PFSK-1 (cell line): ENCODE measurements at regions not wholly inside any gene's neighbourhood (a gene's known extent, or its start where the extent isn't known, plus 50 kb on each side); places are given as distances from the start of the nearest gene placed in this dataset.

Experiments
- FOXP2 ChIP-seq: optimal IDR thresholded peaks from 2 replicates; pipeline ENCODE3; 2011; ENCODE audit warnings: borderline replicate concordance, control low read depth, inconsistent platforms; ENCODE audit not compliant: insufficient read depth; ENCODE audit errors: extremely low read length, extremely low read depth
- POLR2AphosphoS5 ChIP-seq: IDR thresholded peaks from 2 replicates; pipeline ENCODE4 v1.6.1; 2012; ENCODE audit warnings: low read depth, mild to moderate bottlenecking, control low read depth, low read length, moderate library complexity
- SIN3A ChIP-seq: IDR thresholded peaks from 2 replicates; pipeline ENCODE4 v1.6.1; 2012; ENCODE audit warnings: mild to moderate bottlenecking, low read length, moderate library complexity, borderline replicate concordance; ENCODE audit not compliant: insufficient read depth
- TAF1 ChIP-seq: IDR thresholded peaks from 2 replicates; pipeline ENCODE4 v1.6.1; 2012; ENCODE audit warnings: low read length, control low read depth, borderline replicate concordance; ENCODE audit not compliant: insufficient read depth
- TF ChIP-seq, protein P1 (sequence below), 2 experiments: IDR thresholded peaks; 2 replicates each; pipeline versions ENCODE4 v1.6.1 to v1.8.0; 2011 to 2012; ENCODE audit warnings: low read depth in 2 of 2, low read length in 2 of 2, control low read depth in 1 of 2, inconsistent platforms in 1 of 2, mild to moderate bottlenecking in 1 of 2, moderate library complexity in 1 of 2; ENCODE audit not compliant: insufficient read depth in 1 of 2

DNA sequence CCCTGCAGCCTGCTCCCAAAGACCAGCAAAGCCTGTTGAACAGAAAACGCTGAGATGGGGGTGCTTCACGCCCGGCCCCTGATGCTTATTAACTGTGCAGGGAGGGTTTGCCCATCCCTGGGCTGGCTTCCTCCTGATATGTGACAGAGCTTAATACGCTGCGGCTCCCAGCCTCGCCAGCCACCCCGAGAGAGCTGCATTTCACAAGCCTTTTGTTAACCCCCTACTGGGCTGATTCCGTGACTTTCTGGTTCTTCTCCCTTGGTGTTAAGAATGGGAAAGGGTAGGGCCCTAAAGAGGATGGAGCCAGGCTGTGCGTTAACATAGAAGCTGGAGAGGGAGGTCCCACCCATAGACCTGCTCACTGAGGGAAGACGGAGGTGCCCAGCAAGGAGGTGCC is 211.8 kb downstream of the ENGASE start:
- TF ChIP-seq POLR2AphosphoS5 (no peak), FOXP2 (no peak), SIN3A (no peak), TAF1 (no peak)
- TF ChIP-seq, protein P1, sequence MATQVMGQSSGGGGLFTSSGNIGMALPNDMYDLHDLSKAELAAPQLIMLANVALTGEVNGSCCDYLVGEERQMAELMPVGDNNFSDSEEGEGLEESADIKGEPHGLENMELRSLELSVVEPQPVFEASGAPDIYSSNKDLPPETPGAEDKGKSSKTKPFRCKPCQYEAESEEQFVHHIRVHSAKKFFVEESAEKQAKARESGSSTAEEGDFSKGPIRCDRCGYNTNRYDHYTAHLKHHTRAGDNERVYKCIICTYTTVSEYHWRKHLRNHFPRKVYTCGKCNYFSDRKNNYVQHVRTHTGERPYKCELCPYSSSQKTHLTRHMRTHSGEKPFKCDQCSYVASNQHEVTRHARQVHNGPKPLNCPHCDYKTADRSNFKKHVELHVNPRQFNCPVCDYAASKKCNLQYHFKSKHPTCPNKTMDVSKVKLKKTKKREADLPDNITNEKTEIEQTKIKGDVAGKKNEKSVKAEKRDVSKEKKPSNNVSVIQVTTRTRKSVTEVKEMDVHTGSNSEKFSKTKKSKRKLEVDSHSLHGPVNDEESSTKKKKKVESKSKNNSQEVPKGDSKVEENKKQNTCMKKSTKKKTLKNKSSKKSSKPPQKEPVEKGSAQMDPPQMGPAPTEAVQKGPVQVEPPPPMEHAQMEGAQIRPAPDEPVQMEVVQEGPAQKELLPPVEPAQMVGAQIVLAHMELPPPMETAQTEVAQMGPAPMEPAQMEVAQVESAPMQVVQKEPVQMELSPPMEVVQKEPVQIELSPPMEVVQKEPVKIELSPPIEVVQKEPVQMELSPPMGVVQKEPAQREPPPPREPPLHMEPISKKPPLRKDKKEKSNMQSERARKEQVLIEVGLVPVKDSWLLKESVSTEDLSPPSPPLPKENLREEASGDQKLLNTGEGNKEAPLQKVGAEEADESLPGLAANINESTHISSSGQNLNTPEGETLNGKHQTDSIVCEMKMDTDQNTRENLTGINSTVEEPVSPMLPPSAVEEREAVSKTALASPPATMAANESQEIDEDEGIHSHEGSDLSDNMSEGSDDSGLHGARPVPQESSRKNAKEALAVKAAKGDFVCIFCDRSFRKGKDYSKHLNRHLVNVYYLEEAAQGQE (IDR thresholded peaks at IDR 0.05; ENCODE audit: insufficient read depth in 1 of 2, low read depth in 2 of 2, low read length in 2 of 2), result no peak

DNA sequence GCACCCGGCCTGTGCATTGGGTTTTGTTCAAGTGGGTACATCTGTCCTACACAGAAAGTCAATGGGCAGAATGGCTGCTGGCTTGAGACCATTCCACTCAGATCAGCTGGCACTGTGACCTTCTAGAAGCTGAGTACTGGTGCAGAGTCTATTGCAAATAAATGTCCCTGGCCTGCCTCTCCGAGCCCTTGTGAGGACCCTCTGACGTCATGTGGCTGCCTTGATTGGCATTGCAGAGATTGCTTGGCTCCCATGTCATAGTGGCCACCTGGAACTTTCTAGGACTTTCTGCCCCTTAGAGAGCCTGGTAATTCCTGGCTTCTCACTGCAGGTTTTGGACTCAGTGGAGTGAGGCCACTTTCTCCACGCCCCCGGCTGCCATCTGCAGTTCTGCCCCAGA is 211.3 kb downstream of the ENGASE start:
- TF ChIP-seq TAF1 (no peak), POLR2AphosphoS5 (no peak), SIN3A (no peak), FOXP2 (no peak)
- TF ChIP-seq, protein P1 (IDR thresholded peaks at IDR 0.05; ENCODE audit: insufficient read depth in 1 of 2, low read depth in 2 of 2, low read length in 2 of 2), result no peak

DNA sequence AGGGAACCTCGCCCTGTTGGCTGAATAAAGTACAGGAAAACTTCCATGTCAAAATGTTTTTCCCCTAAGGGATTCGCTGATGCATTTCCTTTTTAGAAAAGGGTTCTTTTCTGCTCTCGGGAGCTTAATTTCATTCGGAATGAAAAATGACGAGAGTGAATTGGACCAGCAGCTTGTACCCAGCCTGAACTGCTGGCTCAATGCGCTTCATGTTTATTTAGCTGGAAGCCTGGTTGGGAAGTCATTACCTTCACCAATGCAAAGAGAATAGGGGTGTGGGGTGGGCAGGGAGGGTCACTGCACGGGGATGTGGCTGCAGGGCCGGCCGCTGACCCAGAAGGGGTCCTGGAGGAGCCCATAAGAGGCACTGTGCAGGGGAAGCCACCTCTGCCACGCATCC is 207.7 kb downstream of the ENGASE start:
- TF ChIP-seq SIN3A, result no peak
- TF ChIP-seq FOXP2, result no peak
- TF ChIP-seq TAF1, result no peak
- TF ChIP-seq POLR2AphosphoS5, result no peak
- TF ChIP-seq, protein P1 (IDR thresholded peaks at IDR 0.05; ENCODE audit: insufficient read depth in 1 of 2, low read depth in 2 of 2, low read length in 2 of 2), result no peak

DNA sequence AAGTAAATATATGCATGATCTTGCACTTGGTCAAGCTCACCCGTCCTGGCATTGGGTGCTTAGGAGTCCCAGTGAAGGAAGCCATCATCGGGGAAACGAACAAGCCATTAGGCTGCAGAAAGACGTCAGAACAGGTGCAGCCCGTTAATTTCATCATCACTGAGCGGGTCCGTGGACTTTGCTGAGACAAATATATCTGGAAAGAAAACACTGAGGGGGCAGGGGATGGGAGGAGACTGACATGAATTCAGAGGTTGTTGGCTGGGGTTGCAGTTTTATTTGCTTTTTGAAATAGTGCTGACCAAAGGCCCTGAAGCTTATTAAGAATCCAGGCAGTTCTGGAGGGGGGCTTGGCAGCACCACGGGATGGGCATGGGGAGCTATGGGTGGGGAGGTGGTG is 207.2 kb downstream of the ENGASE start:
- no peak for TF ChIP-seq POLR2AphosphoS5
- no peak for TF ChIP-seq TAF1
- TF ChIP-seq, protein P1 (IDR thresholded peaks at IDR 0.05; ENCODE audit: insufficient read depth in 1 of 2, low read depth in 2 of 2, low read length in 2 of 2), result no peak
- no peak for TF ChIP-seq SIN3A
- no peak for TF ChIP-seq FOXP2

DNA sequence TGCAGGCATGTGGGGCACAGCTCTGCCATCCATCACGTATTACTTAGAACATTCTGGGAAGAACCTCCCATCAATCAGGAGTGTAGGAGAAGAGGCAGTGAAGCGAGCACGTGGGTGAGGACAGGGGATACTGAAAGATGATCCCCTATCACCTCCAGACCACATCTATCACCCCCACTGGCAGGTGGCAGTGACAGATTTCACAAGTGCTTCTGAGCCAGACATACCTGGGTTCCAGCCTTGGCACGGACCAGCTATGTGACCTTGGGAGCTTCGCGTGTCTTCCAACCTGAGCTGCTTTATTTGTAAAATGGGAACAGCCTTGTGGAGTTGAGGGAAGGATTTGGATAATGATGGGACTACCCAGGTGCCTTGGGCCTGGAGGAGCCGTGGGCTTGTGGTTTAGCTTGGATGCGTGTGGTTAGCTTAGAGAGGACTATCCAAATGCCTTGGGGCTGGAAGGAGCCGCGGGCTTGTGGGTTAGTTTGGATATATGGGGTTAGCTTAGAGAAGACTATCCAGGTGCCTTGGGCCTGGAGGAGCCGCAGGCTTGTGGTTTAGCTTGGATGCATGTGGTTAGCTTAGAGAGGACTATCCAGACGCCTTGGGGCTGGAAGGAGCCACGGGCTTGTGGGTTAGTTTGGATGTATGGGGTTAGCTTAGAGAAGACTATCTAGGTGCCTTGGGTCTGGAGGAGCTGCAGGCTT is 206.4 kb downstream of the ENGASE start:
- TF ChIP-seq SIN3A, result no peak

DNA sequence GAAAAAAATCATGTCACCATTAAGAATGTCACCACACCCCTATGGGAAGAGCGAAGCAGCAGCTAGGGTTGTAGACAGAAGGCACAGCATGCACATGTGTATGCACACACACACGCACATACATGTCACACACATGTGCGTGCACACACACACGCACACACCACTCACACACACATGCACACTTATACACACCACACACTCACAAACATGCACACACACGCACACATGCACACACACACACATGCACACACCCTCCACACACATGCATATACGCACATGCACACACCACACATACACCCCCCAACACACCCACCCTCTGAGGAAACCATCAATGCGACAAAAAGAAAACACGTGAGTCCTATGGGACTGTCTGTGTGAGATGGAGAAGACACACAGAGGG is 205.4 kb downstream of the ENGASE start:
- TF ChIP-seq SIN3A (no peak), FOXP2 (no peak), POLR2AphosphoS5 (no peak), TAF1 (no peak)
